GM18868 (cell line): ENCODE measurements at regions not wholly inside any gene's neighbourhood (a gene's known extent, or its start where the extent isn't known, plus 50 kb on each side); places are given as distances from the start of the nearest gene placed in this dataset.
"Not testable (repeated sequence)": the region's sequence is repeated elsewhere in the genome, so short reads cannot be mapped to it uniquely, and the experiment has no call there.

Experiments used
- ATAC-seq: cut with Tn5 transposase; IDR thresholded peaks from one replicate; pipeline ENCODE4 v1.9.1; 2021; ENCODE audit warnings: mild to moderate bottlenecking, moderate library complexity; ENCODE audit not compliant: unreplicated experiment

DNA sequence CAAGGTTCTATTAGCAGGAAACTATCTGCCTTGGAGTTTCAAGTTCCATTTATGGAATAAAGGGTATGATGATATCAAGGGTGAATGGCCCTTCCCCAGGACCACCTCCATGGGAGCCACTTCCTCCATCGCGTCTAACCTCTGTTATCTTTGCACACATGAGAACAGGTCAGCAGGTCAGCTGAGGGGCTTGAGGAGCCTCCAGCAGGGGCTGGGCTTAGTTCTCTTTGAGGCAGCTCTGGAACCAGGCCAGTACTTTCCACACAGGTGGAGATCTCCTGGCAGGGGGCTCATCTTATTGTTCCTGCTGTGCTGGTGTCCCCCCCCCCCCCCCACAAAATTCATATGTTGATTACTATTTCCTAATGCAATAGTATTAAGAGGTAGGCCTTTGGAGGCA, 472.2 kb upstream of the ZMIZ1 start:
- no peak for ATAC-seq

DNA sequence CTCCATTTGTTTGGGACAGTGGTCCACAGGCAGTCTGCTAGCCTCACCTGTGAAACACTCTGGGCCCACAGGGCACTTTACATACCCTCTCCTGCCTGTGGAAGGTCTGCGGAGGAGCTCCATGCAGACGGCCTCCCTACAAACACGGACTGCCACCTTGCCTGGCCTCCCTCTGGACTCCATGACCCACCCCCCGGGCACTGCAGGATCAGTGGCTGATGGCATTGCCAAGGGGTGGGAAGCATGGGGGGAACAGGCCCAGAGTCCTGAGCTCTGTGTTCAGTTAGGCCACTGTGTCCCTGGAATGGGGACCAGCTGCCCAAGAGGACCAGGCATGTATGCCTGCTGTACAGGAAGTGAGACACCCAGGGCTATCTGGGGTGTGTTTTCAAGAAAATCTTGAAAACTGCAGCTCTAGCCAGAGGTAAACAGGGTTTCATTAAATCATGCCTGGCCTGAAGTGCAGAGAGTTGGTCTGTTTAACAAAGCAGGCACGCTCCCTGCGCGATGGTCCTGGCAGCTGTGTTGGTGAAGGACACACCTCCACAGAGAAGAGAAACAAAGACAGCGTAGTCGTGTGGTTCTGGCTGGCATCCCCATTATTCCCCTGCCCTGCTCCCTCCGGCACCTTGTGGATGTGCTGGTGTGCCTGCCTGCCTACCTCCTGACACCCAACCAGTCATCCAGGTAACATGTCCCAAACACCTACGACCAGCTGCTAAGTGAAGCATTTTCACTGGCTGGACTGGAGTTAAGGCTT, 470.8 kb upstream of the ZMIZ1 start:
- ATAC-seq = no peak

DNA sequence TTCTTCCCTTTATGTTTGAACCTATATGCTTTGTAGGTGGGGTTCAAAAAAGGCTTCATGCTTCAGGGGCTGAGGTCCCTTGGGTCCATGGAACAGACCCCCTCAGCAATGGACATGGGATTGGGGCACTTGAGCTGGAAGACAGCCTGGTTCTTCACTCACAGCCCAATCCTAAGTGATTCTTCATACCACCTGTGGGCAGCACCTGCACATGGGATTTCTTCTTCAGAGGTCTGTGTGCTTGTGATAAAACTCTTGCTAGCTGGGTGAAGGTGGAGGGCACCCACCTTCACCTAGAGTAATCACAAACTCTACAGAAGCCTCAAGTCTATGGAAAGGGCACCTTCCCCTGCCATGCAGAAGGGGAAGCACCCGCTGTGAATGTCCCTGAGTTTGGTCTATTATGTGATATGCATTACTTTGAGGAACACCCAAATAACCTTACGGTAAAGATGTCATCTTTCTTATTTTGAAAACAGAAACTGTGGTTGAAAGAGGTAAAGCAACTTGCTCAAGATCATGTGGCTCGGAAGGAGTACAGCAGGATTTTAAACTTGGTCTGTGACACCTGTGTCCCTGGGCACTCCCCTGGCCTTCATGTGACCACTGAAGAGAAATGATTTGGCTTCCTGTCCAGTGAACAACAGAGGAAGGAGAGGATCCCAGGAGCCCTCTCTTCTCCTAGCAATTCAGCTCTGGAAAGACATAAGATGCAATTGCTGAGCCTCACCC, 469.5 kb upstream of the ZMIZ1 start:
- no peak for ATAC-seq

DNA sequence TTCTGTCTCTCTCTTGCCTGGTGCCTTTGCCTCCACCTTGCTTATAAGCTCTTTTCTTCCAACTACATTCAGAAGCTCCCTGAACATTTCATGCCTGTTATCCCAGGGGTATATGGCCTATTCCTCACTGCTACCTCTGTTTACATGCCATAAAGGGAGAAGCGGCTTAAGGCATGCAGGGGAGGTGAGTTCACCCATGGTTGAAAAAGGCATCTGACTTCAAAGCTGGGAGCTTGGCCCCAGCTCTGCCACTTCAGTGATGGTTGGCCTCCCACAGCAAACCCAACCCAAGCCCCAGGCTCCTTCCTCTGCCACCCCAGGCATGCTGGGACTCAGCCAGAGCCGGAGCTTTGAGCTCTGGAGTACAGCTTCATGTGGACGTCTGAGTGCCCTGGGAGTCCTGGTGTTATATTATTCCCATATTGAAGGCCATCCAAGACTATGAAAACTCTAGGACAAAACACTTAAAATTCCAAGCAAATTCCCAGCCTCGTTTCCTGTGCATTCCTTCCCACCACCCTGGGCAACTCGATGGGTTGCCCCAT, 468.6 kb upstream of the ZMIZ1 start:
- ATAC-seq = no peak

DNA sequence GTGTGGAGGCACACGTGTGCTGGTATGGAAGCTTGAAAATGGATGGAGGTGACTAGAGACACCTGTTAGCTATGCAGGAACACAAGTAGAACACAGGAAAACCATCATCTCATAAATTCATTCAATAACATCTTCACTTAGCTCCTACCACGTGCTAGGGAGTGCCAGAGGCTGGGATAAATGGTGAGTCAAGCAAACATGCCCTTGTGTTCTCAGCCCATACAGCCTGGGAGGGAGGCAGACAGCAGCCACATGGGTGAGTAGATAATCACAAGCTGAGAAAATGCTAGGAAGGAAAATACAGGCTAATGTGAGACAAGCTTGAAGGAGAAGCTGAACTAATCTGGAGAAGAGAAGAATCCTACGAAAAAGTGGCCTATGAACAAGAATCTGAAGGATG, 468.0 kb upstream of the ZMIZ1 start:
- no peak for ATAC-seq

DNA sequence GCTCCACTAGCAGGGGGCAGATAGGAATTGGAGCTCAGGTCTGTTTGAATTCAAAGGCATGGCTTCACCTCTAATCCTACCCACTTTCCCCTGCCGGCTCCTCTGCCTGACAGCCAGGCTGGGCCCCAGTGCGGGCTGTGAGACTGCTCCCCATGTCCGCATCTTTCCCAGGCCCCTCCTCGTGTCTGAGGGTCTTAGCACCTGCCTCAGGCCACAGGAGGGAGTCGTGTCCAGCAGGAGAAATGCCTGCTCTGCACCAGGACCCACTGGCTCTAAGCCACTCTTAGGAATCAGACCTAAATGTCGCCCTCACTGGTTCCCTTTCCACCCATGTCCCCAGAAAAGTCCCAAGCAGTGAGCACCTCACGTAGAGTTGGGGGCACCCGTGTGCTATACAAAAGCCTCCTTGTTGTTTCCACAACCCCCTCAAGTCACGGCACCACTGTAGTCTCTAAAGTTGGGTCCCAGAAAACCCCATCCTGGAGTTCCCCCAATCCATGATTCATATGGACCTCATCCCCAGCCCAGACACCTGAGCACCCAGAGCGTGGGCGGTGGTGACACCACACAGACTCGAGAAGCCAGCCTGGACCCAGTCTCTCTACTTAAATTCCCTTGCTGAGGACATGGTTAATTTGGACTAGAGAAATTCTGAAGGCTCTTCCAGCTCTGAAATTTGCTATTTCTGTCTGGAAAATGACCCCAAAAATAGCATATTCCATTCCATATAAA, 466.4 kb upstream of the ZMIZ1 start:
- no peak for ATAC-seq

DNA sequence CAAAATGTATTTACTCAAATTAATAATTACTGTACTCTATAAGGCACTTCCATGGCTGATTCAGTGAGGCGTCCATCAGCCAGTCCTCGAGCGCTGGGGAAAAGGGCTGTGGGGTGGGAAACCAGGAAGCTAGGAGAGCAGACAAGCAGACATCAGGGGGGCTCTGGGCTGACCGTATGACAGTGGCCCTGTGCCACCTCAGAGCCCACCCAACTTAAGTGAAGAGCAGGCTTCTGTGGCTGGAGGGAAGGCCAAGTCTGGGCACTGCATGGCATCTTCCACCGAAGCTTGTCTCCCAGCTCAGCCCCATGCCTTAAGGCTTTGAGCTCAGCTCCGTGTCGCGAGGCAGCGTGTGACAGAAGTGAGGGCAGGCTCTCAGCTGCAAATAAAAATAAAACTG, 464.5 kb upstream of the ZMIZ1 start:
- ATAC-seq = no peak

DNA sequence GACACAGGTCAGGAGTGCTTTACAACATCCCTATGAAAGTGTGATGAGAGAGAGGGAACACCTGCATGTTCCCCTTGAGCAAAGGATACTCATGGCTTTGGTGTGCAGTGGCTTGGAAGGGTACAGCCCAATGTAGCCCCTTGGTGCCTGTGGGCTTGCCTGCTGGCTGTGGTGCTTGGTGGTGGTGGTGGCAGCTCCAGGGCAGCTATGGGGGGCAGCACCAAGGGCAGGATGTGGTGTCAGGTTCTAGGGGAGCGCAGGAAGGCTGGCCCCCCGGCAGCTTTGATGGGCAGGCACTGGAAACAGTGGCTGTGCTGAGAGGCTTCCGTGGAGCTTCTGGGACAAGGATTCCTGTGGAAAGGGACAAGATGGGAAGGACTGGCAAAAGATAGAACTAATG, 464.0 kb upstream of the ZMIZ1 start:
- ATAC-seq = no peak

DNA sequence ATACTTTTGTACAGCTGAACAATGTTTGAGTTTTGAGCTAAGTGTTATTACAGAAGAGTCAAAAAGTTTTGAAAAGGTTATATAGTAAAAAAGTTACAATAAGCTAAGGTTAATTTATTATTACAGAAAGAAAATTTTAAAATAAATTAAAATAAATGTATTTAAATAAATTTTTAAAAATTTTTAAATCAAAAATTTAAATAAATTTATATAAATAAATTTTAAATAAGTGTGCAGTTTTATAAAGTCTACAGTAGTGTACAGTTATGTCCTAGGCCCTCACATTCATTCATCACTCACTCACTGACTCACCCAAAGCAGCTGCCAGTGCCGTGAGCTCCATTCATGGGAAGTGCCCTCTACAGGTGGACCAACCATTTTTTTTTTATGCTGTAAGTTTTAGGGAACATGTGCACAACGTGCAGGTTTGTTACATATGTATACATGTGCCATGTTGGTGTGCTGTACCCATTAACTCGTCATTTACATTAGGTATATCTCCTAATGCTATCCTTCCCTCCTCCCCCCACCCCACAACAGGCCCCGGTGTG, 462.9 kb upstream of the ZMIZ1 start:
- ATAC-seq = no peak

DNA sequence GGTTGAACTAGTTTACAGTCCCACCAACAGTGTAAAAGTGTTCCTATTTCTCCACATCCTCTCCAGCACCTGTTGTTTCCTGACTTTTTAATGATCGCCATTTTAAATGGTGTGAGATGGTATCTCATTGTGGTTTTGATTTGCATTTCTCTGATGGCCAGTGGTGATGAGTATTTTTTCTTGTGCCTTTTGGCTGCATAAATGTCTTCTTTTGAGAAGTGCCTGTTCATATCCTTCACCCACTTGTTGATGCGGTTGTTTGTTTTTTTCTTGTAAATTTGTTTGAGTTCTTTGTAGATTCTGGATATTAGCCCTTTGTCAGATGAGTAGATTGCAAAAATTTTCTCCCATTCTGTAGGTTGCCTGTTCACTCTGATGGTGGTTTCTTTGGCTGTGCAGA, 462.0 kb upstream of the ZMIZ1 start:
- ATAC-seq = not testable (repeated sequence)

DNA sequence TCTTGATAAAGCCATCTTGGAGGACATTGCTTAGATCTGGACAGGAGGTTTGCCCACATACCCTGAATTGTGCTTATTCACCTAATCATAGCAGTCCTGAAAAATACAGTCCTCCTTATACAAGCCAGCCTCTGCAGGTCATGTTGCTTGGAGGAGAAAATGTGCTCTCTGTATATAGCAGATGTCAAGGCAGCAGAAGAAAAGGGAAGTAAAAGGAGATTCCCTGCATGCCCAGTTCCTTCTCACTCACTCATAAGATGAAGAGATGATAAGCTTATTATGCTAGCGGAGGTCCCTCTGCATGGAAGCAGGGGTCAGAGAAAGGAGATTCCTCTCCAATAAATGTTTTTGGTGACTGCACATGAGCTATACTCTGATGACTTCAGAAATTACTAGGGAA, 458.8 kb upstream of the ZMIZ1 start:
- ATAC-seq = no peak

DNA sequence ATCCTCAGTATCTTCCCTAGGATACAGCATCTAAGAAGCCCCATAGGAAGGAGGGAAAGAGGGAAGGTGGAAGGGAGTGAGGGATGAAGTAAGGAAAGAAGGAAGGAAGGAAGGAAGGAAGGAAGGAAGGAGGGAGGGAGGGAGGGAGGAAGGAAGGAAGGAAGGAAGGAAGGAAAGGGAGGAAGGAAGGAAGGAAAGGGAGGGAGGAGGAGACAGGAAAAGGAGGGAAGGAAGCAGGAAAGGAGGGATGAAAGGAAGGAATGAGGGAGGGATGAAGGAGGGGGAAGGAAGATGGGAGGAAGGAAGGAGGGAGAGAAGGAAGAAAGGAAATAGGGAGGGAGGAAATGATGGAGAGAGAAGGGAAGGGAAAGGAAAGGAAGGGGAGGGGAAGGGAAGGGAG, 455.6 kb upstream of the ZMIZ1 start:
- no peak for ATAC-seq

DNA sequence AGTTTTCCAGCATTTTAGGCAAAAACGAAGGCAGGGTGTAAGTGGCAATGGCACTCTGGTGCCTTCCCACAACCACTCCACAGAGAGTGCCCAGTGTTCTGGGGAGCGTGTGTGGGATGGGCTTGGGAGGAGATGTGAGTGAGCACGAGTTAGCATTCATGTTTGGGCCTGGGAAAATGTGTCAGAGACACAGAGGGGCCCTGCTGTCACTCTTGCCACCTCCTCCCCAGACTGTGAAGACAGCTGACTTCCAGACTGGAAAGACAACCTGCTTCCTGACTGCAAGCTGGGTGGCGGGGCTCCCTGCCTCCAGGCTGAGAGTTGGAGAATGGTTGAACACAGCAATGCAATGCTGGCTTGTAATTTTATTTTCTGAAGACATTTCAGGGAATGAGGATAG, 454.5 kb upstream of the ZMIZ1 start:
- no peak for ATAC-seq

DNA sequence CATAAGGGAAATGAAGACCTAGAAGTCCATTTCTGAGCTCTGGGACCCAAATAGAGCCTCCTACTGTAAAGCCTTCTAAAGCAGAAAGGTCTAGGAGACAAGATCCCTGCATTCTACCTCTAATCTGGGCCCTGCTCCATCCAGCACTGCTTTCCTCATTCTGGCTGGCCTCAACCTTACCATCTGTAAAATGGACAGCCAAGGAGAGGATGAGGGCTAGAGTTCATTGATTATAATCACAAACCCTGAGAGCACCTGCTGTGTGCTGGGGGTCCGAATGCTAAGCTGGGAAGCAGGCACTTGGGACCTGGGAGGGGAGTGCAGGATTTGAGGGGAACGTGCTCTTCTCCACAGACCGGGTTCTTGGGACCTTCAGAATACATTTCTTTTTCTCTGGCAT, 454.0 kb upstream of the ZMIZ1 start:
- ATAC-seq = no peak

DNA sequence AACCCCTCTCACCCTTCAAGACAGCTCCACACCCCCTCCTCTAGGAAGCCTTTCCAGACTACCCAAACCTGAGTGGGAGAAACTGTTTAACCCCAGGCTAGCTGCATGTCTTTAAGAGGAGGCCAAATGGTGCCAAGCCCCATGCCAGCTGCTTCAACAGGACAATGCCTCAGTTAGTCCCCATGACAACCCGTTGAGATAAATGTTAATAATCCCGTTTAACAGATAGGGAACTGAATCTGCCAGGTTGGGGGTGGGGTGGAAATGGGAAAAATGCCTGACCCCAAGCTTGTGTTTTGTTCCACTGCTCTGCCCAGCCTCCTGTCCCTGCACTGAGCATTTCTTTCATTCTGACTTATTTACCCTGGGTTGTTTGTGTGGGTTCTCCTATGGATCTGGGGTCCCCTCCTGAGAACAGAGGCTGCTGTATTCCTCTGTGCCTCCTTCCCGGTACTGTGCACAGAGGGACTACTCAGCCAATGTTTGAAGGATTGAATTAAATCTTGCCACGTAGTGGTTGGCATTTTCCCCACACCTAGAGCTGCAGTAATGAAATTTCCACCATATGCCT, 452.6 kb upstream of the ZMIZ1 start:
- no peak for ATAC-seq

DNA sequence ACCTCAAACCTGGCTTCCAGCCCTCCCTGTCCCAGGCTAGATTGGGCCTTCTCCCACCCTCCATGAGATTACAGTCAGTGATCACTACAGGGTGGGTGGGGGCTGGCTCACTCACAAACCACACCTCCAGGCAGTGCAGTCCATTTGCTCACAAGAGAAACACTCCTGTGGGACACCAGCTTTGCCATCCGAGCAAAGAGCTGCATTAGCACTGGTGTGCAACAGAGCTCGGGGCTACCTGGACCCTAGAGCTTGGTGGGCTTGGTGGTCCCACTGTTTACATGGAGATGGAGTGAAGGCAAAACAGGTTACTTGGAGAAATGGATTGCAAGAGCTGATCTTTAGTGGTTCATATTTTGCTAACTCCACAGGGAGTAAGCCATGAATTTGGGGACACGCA, 451.7 kb upstream of the ZMIZ1 start:
- no peak for ATAC-seq

DNA sequence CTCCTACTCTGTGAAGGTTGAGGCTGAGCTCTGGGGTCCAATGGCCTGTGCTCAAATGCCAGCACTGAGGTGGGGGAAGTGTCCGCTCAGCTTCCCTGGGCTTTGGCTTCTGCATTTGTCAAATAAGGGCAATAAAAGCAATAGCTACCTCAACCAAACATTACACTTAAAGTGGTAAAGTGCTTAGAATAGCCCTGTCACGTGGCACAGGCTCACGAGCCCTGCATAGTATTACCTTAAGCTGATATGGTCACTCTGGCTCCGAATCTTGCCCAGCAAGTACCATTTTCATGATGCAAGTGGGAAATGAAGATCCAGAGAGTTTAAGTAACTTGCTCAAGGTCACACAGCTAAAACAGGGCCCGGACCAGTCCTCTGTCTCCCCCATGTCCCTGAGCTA, 451.1 kb upstream of the ZMIZ1 start:
- no peak for ATAC-seq

DNA sequence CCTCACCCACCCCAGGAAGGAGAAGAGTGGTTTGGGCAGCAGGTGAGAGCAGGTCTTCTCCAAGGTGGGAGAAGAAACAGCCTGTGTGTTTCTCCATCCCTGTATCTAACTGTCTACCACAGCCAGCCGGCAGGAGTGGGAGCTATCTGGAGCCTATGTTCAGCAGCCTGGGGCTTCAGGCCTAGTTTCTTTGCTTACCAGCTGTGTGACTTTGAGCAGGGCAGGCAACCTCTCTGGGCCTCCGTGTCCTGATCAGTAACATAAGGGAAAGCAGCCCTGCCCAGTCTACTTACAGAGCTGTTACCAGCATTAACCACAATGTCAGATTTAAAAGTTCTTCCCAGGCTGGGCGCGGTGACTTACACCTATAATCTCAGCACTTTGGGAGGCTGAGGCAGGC, 450.7 kb upstream of the ZMIZ1 start:
- ATAC-seq = no peak

DNA sequence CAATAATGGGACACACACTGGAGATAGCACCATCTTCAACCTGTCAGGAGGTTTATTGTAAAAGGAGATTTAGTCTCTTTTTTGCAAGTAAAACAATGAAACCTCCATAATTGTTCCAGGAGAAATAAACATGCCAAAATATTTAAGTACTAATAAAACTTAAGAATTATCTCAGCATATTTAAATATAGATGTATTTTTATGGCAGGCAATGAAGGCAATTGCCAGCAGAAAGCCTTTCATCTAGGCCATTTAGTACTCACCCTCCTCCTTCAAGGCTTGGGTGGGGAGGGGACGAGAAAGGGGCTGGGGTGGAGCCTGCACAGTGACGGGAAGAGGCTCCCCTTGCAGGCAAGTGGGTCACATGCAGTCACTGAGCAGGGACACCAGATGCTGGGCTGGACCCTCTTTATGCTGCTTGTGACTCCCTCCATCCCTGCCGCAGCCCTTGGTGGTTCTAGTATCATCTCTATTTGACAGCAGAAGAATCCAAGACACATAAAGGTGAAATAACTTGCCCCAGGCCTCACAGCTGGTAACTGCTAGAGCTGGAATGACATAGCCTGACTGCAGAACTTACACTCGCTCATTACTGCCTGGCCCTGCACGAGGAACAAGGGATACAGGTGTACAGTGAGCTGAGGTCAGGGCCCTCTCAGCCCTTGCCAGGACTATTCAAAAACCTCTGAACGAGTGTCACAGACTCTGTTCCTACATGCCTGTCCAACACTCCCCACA, 449.5 kb upstream of the ZMIZ1 start:
- no peak for ATAC-seq

DNA sequence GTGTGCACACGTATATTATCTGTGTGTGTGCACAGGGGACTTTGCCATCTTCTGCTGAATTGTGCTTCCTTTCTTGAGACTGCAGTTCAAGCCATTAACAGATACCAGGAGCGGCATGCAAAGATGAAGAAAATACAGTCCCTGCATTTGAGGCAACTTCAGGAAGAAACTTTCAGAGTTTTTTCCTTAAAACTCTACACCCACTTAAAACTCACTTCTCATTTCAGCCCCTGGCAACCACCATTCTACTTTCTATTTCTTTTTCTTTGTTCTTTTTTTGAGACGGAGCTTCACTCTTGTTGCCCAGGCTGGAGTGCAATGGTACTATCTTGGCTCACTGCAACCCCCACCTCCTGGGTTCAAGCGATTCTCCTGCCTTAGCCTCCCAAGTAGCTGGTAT, 448.9 kb upstream of the ZMIZ1 start:
- ATAC-seq = no peak
